Glutamatergic neuron (in vitro differentiated cells): ENCODE measurements at regions not wholly inside any gene's neighbourhood (a gene's known extent, or its start where the extent isn't known, plus 50 kb on each side); places are given as distances from the start of the nearest gene placed in this dataset.

Experiments used
- DNase-seq: peaks from one replicate; pipeline ENCODE4 v3.0.0; 2022
- H3K27ac Mint-ChIP-seq: one replicate; pipeline ENCODE4 v1.8.0; 2020; ENCODE audit warnings: mild to moderate bottlenecking, mixed read lengths, inconsistent platforms; ENCODE audit not compliant: unreplicated experiment
- H3K27me3 Mint-ChIP-seq: one replicate; pipeline ENCODE4 v1.8.0; 2020; ENCODE audit warnings: mild to moderate bottlenecking, moderate library complexity, mixed read lengths, inconsistent platforms; ENCODE audit not compliant: unreplicated experiment
- H3K36me3 Mint-ChIP-seq: one replicate; pipeline ENCODE4 v1.8.0; 2020; ENCODE audit warnings: mild to moderate bottlenecking, mixed read lengths, inconsistent platforms; ENCODE audit not compliant: unreplicated experiment
- H3K4me1 Mint-ChIP-seq: one replicate; pipeline ENCODE4 v1.8.0; 2020; ENCODE audit warnings: mild to moderate bottlenecking, low read depth, mixed read lengths, inconsistent platforms; ENCODE audit not compliant: unreplicated experiment
- H3K4me3 Mint-ChIP-seq: one replicate; pipeline ENCODE4 v1.8.0; 2020; ENCODE audit warnings: mild to moderate bottlenecking, mixed read lengths, inconsistent platforms; ENCODE audit not compliant: unreplicated experiment
- H3K9me3 Mint-ChIP-seq: one replicate; pipeline ENCODE4 v1.8.0; 2020; ENCODE audit warnings: mild to moderate bottlenecking, moderate library complexity, mixed read lengths, inconsistent platforms; ENCODE audit not compliant: unreplicated experiment
- CTCF ChIP-seq: fragments of 200-600 bp; sonication (generic); IDR thresholded peaks from one replicate; pipeline ENCODE4 v1.5.0; 2021; ENCODE audit not compliant: partially characterized antibody, unreplicated experiment

GRCh38 chr3:135802171-135802570 lies 163.4 kb upstream of the PPP2R3A start:
- Mint-ChIP-seq H3K4me3 (no peak overlapping the region), H3K27ac (no peak overlapping the region), H3K9me3 (no peaks in the 10 kb centered on the region), H3K27me3 (no peaks in the 10 kb centered on the region), H3K4me1 (no peaks in the 10 kb centered on the region), H3K36me3 (no peaks in the 10 kb centered on the region)
- no peak for DNase-seq
- no peak for TF ChIP-seq CTCF

- no peak for DNase-seq
- H3K27ac Mint-ChIP-seq = no peak overlapping the region
- TF ChIP-seq CTCF = no peak
These were observed 162.4 kb upstream of the PPP2R3A start for GRCh38 chr3:135803028-135803692.

GRCh38 chr3:135805752-135806151 lies 159.8 kb upstream of the PPP2R3A start:
- Mint-ChIP-seq H3K27me3 (peaks cover 4% of the 10 kb centered on the region), H3K4me1 (peaks cover 5% of the 10 kb centered on the region), H3K36me3 (no peaks in the 10 kb centered on the region), H3K4me3 (no peak overlapping the region), H3K27ac (no peak overlapping the region), H3K9me3 (peaks cover 2% of the 10 kb centered on the region)
- TF ChIP-seq CTCF = no peak
- DNase-seq = no peak

More at GRCh38 chr3:135803028-135803692, 162.4 kb upstream of the PPP2R3A start:
- H3K27me3 Mint-ChIP-seq = no peaks in the 10 kb centered on the region
- no peaks in the 10 kb centered on the region for H3K4me1 Mint-ChIP-seq
- no peak overlapping the region for H3K4me3 Mint-ChIP-seq
- no peaks in the 10 kb centered on the region for H3K9me3 Mint-ChIP-seq
- H3K36me3 Mint-ChIP-seq = no peaks in the 10 kb centered on the region

- Mint-ChIP-seq H3K4me1 (peaks cover 9% of the 10 kb centered on the region), H3K9me3 (peaks cover 2% of the 10 kb centered on the region), H3K4me3 (no peak overlapping the region), H3K36me3 (no peaks in the 10 kb centered on the region), H3K27ac (no peak overlapping the region), H3K27me3 (peaks cover 4% of the 10 kb centered on the region)
- TF ChIP-seq CTCF = no peak
- DNase-seq = no peak
These were observed 159.2 kb upstream of the PPP2R3A start for GRCh38 chr3:135806317-135806716.

GRCh38 chr3:135807879-135808278 lies 157.6 kb upstream of the PPP2R3A start:
- Mint-ChIP-seq H3K27me3 (peaks cover 4% of the 10 kb centered on the region), H3K9me3 (peaks cover 2% of the 10 kb centered on the region), H3K4me1 (peaks cover 21% of the 10 kb centered on the region), H3K36me3 (no peaks in the 10 kb centered on the region), H3K27ac (no peak overlapping the region), H3K4me3 (no peak overlapping the region)
- no peak for DNase-seq
- no peak for TF ChIP-seq CTCF
